ENCODE measurements at regions not wholly inside any gene's neighbourhood (a gene's known extent, or its start where the extent isn't known, plus 50 kb on each side); places are given as distances from the start of the nearest gene placed in this dataset.
"Not testable (repeated sequence)": the region's sequence is repeated elsewhere in the genome, so short reads cannot be mapped to it uniquely, and the experiment has no call there.

DNA sequence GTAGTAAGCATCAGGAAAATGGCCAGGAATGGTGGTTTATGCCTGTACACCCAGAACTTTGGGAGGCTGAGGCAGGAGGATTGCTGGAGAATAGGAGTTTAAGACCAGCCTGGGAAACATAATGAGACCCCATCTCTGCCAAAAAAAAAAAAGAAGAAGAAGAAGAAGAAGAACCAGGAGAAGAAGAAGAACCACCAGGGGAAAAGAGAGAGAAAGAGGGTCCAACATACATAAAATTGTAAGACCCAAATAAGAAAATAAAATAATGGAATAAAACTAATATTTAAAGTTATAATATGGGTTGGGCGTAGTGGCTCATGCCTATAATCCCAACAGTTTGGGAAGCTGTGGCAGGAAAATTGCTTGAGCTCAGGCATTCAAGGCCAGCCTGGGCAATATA, 408.4 kb downstream of the ZFHX3 start:
- Histone ChIP-seq H3K79me2 (ENCODE audit: insufficient read depth, low read length) (no peaks in the 10 kb centered on the region), H3K9ac (ENCODE audit: low read length) (no peak overlapping the region), H3K27me3 (ENCODE audit: low read length) (no peaks in the 10 kb centered on the region), H3K4me3 (ENCODE audit: insufficient read depth, low read length, poor library complexity, severe bottlenecking) (no peak overlapping the region), H3K9me3 (ENCODE audit: insufficient read depth, low read length) (no peaks in the 10 kb centered on the region), H2AFZ (ENCODE audit: low read depth, low read length, severe bottlenecking) (no peak overlapping the region), H3K9me2 (replicated peaks; ENCODE audit: insufficient read depth, low read length) (no peaks in the 10 kb centered on the region), H3K36me3 (ENCODE audit: low read length) (no peaks in the 10 kb centered on the region), H3K27ac (ENCODE audit: low read depth, low read length) (no peak overlapping the region), H3F3A (ENCODE audit: insufficient read depth) (no peaks in the 10 kb centered on the region; the same call in 1 of the 2 replicates), H4K20me1 (ENCODE audit: low read depth, low read length) (no peaks in the 10 kb centered on the region), H3K4me2 (ENCODE audit: low read depth, low read length, poor library complexity, severe bottlenecking) (no peak overlapping the region)
- TF ChIP-seq, protein P1, sequence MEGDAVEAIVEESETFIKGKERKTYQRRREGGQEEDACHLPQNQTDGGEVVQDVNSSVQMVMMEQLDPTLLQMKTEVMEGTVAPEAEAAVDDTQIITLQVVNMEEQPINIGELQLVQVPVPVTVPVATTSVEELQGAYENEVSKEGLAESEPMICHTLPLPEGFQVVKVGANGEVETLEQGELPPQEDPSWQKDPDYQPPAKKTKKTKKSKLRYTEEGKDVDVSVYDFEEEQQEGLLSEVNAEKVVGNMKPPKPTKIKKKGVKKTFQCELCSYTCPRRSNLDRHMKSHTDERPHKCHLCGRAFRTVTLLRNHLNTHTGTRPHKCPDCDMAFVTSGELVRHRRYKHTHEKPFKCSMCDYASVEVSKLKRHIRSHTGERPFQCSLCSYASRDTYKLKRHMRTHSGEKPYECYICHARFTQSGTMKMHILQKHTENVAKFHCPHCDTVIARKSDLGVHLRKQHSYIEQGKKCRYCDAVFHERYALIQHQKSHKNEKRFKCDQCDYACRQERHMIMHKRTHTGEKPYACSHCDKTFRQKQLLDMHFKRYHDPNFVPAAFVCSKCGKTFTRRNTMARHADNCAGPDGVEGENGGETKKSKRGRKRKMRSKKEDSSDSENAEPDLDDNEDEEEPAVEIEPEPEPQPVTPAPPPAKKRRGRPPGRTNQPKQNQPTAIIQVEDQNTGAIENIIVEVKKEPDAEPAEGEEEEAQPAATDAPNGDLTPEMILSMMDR (IDR thresholded peaks at IDR 0.05; ENCODE audit: insufficient read depth, low read length, poor library complexity, severe bottlenecking), result no peak
- TF ChIP-seq EZH2phosphoT487 (conservative IDR thresholded peaks at IDR 0.05; ENCODE audit: low read length), result no peak

DNA sequence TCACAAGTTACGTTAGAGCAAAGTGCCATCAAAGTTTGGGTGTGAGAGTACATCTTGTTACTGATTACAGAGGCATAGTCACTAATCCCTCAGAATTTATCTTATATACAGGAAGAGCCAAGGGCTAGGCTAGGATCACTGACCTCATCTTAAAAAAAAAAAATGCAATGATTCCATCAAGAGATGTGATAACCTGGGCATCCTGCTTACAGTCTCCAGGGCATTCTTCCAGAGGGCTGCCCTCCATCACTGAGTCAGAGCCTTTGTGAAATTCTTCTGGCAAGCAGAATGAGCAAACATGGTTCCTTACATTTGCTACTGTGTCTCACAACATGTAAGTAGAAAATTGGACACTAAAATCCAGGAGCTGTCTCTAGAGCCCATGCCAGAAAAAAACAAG, 410.6 kb downstream of the ZFHX3 start:
- H3K9me2 ChIP-seq (replicated peaks; ENCODE audit: insufficient read depth, low read length), result no peaks in the 10 kb centered on the region
- H3K27ac ChIP-seq (ENCODE audit: low read depth, low read length), result no peak overlapping the region
- H3K9ac ChIP-seq (ENCODE audit: low read length), result no peak overlapping the region
- H2AFZ ChIP-seq (ENCODE audit: low read depth, low read length, severe bottlenecking), result no peak overlapping the region
- H3K4me3 ChIP-seq (ENCODE audit: insufficient read depth, low read length, poor library complexity, severe bottlenecking), result no peak overlapping the region
- no peaks in the 10 kb centered on the region for H4K20me1 ChIP-seq (ENCODE audit: low read depth, low read length)
- H3K79me2 ChIP-seq (ENCODE audit: insufficient read depth, low read length), result no peaks in the 10 kb centered on the region
- H3K9me3 ChIP-seq (ENCODE audit: insufficient read depth, low read length), result no peaks in the 10 kb centered on the region
- TF ChIP-seq, protein P1 (IDR thresholded peaks at IDR 0.05; ENCODE audit: insufficient read depth, low read length, poor library complexity, severe bottlenecking), result no peak
- H3K36me3 ChIP-seq (ENCODE audit: low read length), result no peaks in the 10 kb centered on the region
- H3K4me2 ChIP-seq (ENCODE audit: low read depth, low read length, poor library complexity, severe bottlenecking), result no peak overlapping the region
- no peaks in the 10 kb centered on the region; the same call in 1 of the 2 replicates for H3F3A ChIP-seq (ENCODE audit: insufficient read depth)
- no peaks in the 10 kb centered on the region for H3K27me3 ChIP-seq (ENCODE audit: low read length)

DNA sequence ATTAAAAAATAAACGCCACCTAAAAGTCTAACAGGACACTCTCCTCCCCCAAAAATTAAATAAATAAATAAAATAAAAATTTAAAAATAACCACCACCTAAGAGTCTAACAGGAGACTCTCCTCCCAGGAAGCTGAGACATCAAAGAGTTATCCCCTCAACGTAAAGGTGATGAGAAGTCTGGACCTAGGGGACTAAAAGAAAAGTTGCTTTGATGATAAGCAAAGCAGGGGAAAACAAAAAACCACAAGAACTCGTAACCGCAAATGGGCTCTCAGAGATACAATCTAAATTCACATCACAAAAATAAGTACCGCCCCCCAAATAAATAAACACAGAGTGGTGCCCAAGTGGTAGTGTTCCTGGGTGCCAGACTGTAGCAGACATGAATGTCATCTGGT, 412.2 kb downstream of the ZFHX3 start:
- Histone ChIP-seq H3K4me3 (ENCODE audit: insufficient read depth, low read length, poor library complexity, severe bottlenecking) (no peak overlapping the region), H3K9me2 (replicated peaks; ENCODE audit: insufficient read depth, low read length) (no peaks in the 10 kb centered on the region), H3K9ac (ENCODE audit: low read length) (no peak overlapping the region), H3K27ac (ENCODE audit: low read depth, low read length) (no peak overlapping the region), H3K4me2 (ENCODE audit: low read depth, low read length, poor library complexity, severe bottlenecking) (no peak overlapping the region), H3K9me3 (ENCODE audit: insufficient read depth, low read length) (no peaks in the 10 kb centered on the region), H3K36me3 (ENCODE audit: low read length) (no peaks in the 10 kb centered on the region), H3K27me3 (ENCODE audit: low read length) (no peaks in the 10 kb centered on the region), H3K79me2 (ENCODE audit: insufficient read depth, low read length) (no peaks in the 10 kb centered on the region), H3F3A (ENCODE audit: insufficient read depth) (no peaks in the 10 kb centered on the region), H2AFZ (ENCODE audit: low read depth, low read length, severe bottlenecking) (no peak overlapping the region), H4K20me1 (ENCODE audit: low read depth, low read length) (no peaks in the 10 kb centered on the region)
- TF ChIP-seq, protein P1 (IDR thresholded peaks at IDR 0.05; ENCODE audit: insufficient read depth, low read length, poor library complexity, severe bottlenecking), result no peak
- no peak for TF ChIP-seq EZH2phosphoT487 (conservative IDR thresholded peaks at IDR 0.05; ENCODE audit: low read length)

DNA sequence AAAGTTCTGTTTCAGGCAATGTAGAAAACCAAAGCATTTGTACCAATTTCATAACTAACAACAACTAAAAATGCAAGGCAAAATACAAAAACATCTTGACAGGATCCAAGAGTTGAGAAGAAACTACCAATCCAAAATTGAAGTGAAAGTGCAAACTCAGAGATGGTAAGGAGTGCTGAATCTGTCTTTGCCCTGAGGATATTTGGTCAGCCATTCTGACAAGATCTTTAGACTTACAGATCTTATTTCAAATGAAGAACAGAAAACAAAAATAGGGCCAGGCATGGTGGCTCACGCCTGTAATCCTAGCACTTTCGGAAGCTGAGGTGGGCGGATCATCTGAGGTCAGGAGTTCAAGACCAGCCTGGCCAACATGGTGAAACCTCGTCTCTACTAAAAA, 412.8 kb downstream of the ZFHX3 start:
- Histone ChIP-seq H3K9me2 (replicated peaks; ENCODE audit: insufficient read depth, low read length) (no peaks in the 10 kb centered on the region), H3K4me3 (ENCODE audit: insufficient read depth, low read length, poor library complexity, severe bottlenecking) (no peak overlapping the region), H3K4me2 (ENCODE audit: low read depth, low read length, poor library complexity, severe bottlenecking) (no peak overlapping the region), H3K36me3 (ENCODE audit: low read length) (no peaks in the 10 kb centered on the region), H3K9ac (ENCODE audit: low read length) (no peak overlapping the region), H3K27ac (ENCODE audit: low read depth, low read length) (no peak overlapping the region), H4K20me1 (ENCODE audit: low read depth, low read length) (no peaks in the 10 kb centered on the region), H3K9me3 (ENCODE audit: insufficient read depth, low read length) (no peaks in the 10 kb centered on the region), H2AFZ (ENCODE audit: low read depth, low read length, severe bottlenecking) (no peak overlapping the region), H3K27me3 (ENCODE audit: low read length) (no peaks in the 10 kb centered on the region), H3K79me2 (ENCODE audit: insufficient read depth, low read length) (no peaks in the 10 kb centered on the region), H3F3A (ENCODE audit: insufficient read depth) (no peaks in the 10 kb centered on the region)
- TF ChIP-seq EZH2phosphoT487 (conservative IDR thresholded peaks at IDR 0.05; ENCODE audit: low read length), result no peak
- TF ChIP-seq, protein P1 (IDR thresholded peaks at IDR 0.05; ENCODE audit: insufficient read depth, low read length, poor library complexity, severe bottlenecking), result no peak

DNA sequence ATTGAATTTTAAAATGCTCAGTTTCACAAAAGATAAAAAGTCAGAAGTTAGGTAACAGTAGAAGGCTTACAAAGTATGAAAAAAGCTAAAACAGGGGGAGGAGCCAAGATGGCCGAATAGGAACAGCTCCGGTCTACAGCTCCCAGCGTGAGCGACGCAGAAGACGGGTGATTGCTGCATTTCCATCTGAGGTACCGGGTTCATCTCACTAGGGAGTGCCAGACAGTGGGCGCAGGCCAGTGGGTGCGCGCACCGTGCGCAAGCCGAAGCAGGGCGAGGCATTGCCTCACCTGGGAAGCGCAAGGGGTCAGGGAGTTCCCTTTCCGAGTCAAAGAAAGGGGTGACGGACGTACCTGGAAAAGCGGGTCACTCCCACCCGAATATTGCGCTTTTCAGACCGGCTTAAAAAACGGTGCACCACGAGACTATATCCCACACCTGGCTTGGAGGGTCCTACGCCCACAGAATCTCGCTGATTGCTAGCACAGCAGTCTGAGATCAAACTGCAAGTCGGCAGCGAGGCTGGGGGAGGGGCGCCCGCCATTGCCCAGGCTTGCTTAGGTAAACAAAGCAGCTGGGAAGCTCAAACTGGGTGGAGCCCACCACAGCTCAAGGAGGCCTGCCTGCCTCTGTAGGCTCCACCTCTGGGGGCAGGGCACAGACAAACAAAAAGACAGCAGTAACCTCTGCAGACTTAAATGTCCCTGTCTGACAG, 420.6 kb downstream of the ZFHX3 start:
- not testable (repeated sequence) for H3K27me3 ChIP-seq (ENCODE audit: low read length); H2AFZ ChIP-seq (ENCODE audit: low read depth, low read length, severe bottlenecking); H3K4me2 ChIP-seq (ENCODE audit: low read depth, low read length, poor library complexity, severe bottlenecking); H3K9me3 ChIP-seq (ENCODE audit: insufficient read depth, low read length); H3K36me3 ChIP-seq (ENCODE audit: low read length); H3K4me3 ChIP-seq (ENCODE audit: insufficient read depth, low read length, poor library complexity, severe bottlenecking); H3K9ac ChIP-seq (ENCODE audit: low read length); H3K9me2 ChIP-seq (replicated peaks; ENCODE audit: insufficient read depth, low read length); H3K79me2 ChIP-seq (ENCODE audit: insufficient read depth, low read length); H4K20me1 ChIP-seq (ENCODE audit: low read depth, low read length); H3K27ac ChIP-seq (ENCODE audit: low read depth, low read length); H3F3A ChIP-seq (ENCODE audit: insufficient read depth)
